Cardiac muscle cell (in vitro differentiated cells and primary cell): ENCODE measurements at regions not wholly inside any gene's neighbourhood (a gene's known extent, or its start where the extent isn't known, plus 50 kb on each side); places are given as distances from the start of the nearest gene placed in this dataset.
A peak's percentile ranks its signal among the peaks of the same experiment; 100 is the strongest.

Source experiments
- DNase-seq, 2 donors: peaks; one replicate each; pipeline versions ENCODE4 v3.0.0 to v3.0.0-alpha.2; 2010 to 2017; ENCODE audit warnings: low read depth in 1 of 2, low spot score in 1 of 2
- H3K27ac ChIP-seq: fragments of 200-600 bp; sonication (generic); 2 replicates; pipeline ENCODE4 v1.5.1; 2016
- H3K27me3 ChIP-seq: fragments of 200-600 bp; sonication (generic); 2 replicates; pipeline ENCODE4 v1.6.0; 2016; ENCODE audit warnings: control low read depth
- H3K36me3 ChIP-seq: fragments of 200-600 bp; sonication (generic); 2 replicates; pipeline ENCODE4 v1.5.1; 2016; ENCODE audit warnings: control low read depth
- H3K4me1 ChIP-seq: fragments of 200-600 bp; sonication (generic); 2 replicates; pipeline ENCODE4 v1.8.1; 2017; ENCODE audit warnings: low read depth, mild to moderate bottlenecking, mixed run types
- H3K4me3 ChIP-seq: fragments of 200-600 bp; sonication (generic); 2 replicates; pipeline ENCODE4 v1.5.1; 2016; ENCODE audit warnings: mild to moderate bottlenecking
- H3K9me3 ChIP-seq: fragments of 200-600 bp; sonication (generic); 2 replicates; pipeline ENCODE4 v1.5.1; 2017; ENCODE audit warnings: low read depth, mild to moderate bottlenecking, control low read depth
- TF ChIP-seq, protein P1 (sequence below): IDR thresholded peaks from 2 replicates; pipeline ENCODE4 v1.5.1; 2012; ENCODE audit warnings: low read depth, mild to moderate bottlenecking, low read length

DNA sequence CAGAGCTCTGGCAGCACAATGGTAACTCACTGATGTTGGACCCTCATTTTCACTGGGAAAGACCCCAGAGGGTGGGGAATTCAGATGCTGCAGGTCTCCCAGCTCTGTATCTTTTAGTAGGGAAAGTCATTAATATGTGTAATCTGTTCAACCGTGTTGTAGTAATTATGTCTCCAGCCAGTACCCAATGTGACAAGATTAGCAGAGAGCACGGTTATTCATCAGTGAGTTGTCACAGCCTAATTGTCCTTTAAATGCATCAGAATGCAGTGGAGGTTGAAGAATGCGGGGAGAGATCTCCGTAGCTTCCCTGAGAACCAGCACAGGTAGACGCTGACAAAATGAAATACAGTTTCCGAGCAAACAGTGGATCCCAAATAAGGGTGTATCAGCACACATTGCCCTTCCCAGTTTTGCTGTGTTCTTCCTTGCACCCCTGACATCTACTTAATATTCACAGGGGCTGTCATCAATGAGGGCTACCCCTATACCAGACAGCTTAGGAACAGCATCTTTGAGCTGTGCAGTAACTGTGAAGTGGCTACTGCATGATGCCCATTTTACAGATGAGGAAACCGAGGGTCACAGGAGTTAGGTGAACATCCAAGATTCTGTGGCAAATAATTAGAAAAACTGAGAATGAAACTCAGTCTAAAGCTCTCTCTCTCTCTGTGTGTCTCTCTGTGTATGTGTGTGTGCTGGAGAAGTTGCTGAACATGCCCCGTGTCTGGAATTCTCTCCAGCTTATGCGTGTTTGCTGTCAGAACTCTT is 430.4 kb upstream of the HS6ST1 start:
- no peak for DNase-seq
- no peaks in the 10 kb centered on the region for H3K27me3 ChIP-seq
- no peak overlapping the region for H3K27ac ChIP-seq
- H3K9me3 ChIP-seq = no peaks in the 10 kb centered on the region
- H3K4me1 ChIP-seq = peaks cover 23% of the 10 kb centered on the region
- no peaks in the 10 kb centered on the region for H3K36me3 ChIP-seq
- TF ChIP-seq, protein P1, sequence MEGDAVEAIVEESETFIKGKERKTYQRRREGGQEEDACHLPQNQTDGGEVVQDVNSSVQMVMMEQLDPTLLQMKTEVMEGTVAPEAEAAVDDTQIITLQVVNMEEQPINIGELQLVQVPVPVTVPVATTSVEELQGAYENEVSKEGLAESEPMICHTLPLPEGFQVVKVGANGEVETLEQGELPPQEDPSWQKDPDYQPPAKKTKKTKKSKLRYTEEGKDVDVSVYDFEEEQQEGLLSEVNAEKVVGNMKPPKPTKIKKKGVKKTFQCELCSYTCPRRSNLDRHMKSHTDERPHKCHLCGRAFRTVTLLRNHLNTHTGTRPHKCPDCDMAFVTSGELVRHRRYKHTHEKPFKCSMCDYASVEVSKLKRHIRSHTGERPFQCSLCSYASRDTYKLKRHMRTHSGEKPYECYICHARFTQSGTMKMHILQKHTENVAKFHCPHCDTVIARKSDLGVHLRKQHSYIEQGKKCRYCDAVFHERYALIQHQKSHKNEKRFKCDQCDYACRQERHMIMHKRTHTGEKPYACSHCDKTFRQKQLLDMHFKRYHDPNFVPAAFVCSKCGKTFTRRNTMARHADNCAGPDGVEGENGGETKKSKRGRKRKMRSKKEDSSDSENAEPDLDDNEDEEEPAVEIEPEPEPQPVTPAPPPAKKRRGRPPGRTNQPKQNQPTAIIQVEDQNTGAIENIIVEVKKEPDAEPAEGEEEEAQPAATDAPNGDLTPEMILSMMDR = no peak
- no peak overlapping the region for H3K4me3 ChIP-seq

DNA sequence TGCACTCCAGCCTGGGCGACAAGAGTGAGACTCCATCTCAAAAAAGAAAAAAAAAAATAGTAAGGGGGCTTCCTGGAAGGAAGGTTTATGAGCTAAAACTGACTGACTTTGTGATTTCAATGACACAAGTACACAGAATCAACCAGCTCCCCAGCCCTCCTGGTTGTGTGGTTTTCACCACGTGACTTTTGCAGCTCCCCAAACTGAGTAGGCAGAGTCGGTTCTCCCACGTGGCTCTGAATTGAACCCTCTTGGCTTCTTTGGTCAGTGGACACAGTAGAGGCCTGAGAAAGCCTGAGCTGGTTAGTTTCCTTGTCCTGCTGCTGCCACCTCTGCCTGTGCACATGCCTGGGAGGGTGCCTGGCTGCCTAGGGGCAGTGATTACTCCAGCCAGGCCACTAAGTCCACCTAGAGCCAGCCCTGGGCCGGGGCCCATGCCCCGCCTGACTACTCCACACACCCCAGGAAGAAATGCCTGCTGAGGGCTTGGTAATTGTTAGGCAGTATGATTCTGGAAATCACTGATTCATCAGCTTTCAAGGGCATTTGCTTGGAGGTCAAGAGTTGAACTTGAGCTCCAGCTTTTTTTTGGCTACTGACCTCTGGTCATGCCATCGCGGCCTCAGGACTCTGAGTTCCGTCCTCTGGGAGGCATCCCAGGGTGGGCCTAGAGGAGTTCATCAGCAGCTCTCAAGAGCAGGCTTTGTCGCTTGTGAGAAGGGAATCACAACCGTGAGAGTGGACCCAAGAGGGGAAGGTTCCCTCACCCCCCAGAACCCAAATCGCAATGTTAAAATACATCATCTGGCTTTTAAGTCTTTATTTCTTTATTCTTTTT is 431.9 kb upstream of the HS6ST1 start:
- H3K27me3 ChIP-seq = no peaks in the 10 kb centered on the region
- H3K9me3 ChIP-seq = no peaks in the 10 kb centered on the region
- no peaks in the 10 kb centered on the region for H3K36me3 ChIP-seq
- H3K4me1 ChIP-seq = peaks cover 30% of the 10 kb centered on the region
- no peak overlapping the region for H3K27ac ChIP-seq
- TF ChIP-seq, protein P1 = no peak
- no peak overlapping the region for H3K4me3 ChIP-seq
- no peak for DNase-seq

DNA sequence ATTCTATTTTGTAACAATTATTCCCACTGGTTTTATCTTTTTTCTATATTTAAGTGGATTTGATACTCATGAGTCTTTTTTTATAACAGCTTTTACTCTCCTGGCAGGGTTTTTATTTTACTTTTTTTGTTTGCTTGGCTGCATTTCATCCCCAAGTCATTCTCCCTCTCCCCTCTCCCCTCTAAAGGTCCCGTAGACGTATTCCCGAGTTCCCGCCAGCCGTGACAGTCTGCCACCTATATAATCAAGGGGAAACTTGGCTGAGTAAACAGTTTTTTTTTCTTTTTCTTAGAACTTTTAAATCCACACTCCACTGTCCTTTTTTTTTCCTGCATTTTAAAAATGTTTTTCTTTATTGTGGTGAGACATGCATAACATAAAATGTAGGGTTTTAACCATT is 433.1 kb upstream of the HS6ST1 start:
- H3K4me3 ChIP-seq = no peak overlapping the region
- no peak for DNase-seq
- no peaks in the 10 kb centered on the region for H3K36me3 ChIP-seq
- H3K9me3 ChIP-seq = no peaks in the 10 kb centered on the region
- H3K4me1 ChIP-seq = peaks cover 38% of the 10 kb centered on the region
- no peak overlapping the region for H3K27ac ChIP-seq
- TF ChIP-seq, protein P1 = no peak
- H3K27me3 ChIP-seq = no peaks in the 10 kb centered on the region

DNA sequence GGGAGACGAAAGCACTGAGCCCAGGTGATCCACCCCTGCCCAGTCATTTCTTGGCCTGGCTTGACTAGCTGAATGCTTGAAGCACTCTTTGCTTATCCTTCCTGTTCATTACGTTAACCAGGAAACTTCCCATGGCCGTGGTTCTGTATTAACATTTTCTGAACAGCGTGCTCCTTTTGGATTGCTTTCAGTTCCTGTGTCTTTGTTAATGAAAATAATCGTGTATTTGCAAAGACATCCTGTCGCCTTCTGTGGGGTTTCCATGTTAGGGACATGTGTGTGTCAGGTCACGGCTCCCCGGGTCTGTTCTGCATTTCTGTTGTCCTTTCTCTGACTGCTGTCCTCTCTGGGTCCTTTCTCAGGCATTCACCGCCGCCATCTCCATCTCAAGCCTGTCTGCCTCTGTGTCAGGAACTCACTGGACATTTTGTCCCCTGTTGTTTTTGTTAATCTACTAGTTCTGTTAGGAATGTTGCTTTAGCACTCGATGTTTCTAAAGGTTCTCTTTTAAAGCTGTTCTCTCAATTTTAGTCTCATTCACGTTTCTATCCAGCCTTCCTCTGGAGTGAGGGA is 434.1 kb upstream of the HS6ST1 start:
- no peaks in the 10 kb centered on the region for H3K36me3 ChIP-seq
- DNase-seq = no peak

DNA sequence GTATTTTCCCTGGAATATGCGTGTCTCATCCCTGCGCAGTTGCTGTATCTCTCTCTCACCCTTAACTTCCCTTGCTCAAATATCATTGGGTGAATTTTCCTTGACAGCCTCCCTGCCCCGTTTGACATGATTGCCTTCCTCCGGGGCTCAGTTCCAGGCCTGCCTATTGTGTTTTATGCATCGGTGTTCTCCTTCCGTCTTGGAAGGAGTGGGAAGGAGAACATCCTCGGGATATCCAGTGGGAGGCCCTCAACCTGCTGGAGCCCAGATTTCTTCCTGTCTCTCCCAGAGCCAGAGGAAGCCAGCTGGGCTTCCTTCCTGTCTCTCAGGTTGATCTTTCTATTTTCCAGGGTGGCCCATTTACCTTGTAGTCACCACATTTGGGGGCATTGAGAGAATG is 434.7 kb upstream of the HS6ST1 start:
- Histone ChIP-seq H3K9me3 (no peaks in the 10 kb centered on the region), H3K4me1 (peaks cover 41% of the 10 kb centered on the region), H3K36me3 (no peaks in the 10 kb centered on the region), H3K27me3 (no peaks in the 10 kb centered on the region), H3K4me3 (no peak overlapping the region), H3K27ac (peak overlapping the region; percentile 2)
- no peak for DNase-seq
- TF ChIP-seq, protein P1 = no peak

More for the DNA sequence above, 434.1 kb upstream of the HS6ST1 start:
- Histone ChIP-seq H3K9me3 (no peaks in the 10 kb centered on the region), H3K4me1 (peaks cover 41% of the 10 kb centered on the region), H3K27me3 (no peaks in the 10 kb centered on the region), H3K27ac (peak overlapping the region; percentile 2), H3K4me3 (no peak overlapping the region)
- TF ChIP-seq, protein P1 = no peak
